SK-N-SH (cell line): ENCODE measurements at regions not wholly inside any gene's neighbourhood (a gene's known extent, or its start where the extent isn't known, plus 50 kb on each side); places are given as distances from the start of the nearest gene placed in this dataset.
"Not testable (repeated sequence)": the region's sequence is repeated elsewhere in the genome, so short reads cannot be mapped to it uniquely, and the experiment has no call there.

Experiments used
- CTCF ChIA-PET: fragments of 300-600, 350-600 bp; formaldehyde crosslinking; extraction: SDS; loops from one replicate; lab custom pipeline; 2021; lab: Yijun Ruan, JAX
- POLR2A ChIA-PET: fragments of 350-600 bp; sonication (Branson Sonifier 250); formaldehyde crosslinking; extraction: SDS; loops from one replicate; lab custom pipeline; 2020; ENCODE audit warnings: antibody characterized with exemption, inconsistent platforms; lab: Yijun Ruan, JAX
- DNase-seq: peaks from one replicate; pipeline ENCODE4 v3.0.0; 2012
- H2AFZ ChIP-seq: fragments of 200-600 bp; sonication (generic); 2 replicates; pipeline ENCODE4 v1.8.1; 2016; ENCODE audit warnings: antibody characterized with exemption, mild to moderate bottlenecking, low read depth
- H3F3A ChIP-seq: fragments of 200-600 bp; sonication (generic); replicated peaks from 2 replicates; pipeline ENCODE3; 2016; ENCODE audit warnings: antibody characterized with exemption, mild to moderate bottlenecking; ENCODE audit not compliant: insufficient read depth
- H3K27ac ChIP-seq, 2 experiments: fragments of 200-500 bp in 1 of 2; fragments of 200-600 bp in 1 of 2; sonication (Bioruptor generic) in 1 of 2; sonication (generic), shearing (Covaris generic) in 1 of 2; 2 replicates each; pipeline versions ENCODE4 v1.5.1 to v1.6.1; 2014 to 2016; ENCODE audit warnings: low read depth in 2 of 2, inconsistent platforms in 1 of 2, low read length in 1 of 2, mild to moderate bottlenecking in 1 of 2, mixed read lengths in 1 of 2
- H3K27me3 ChIP-seq: fragments of 200-600 bp; sonication (generic), shearing (Covaris generic); 2 replicates; pipeline ENCODE4 v1.6.1; 2016; ENCODE audit warnings: mixed run types; ENCODE audit not compliant: insufficient read depth
- H3K36me3 ChIP-seq, 2 experiments: fragments of 200-500 bp in 1 of 2; fragments of 200-600 bp in 1 of 2; sonication (Bioruptor generic) in 1 of 2; sonication (generic) in 1 of 2; replicated peaks in 1 of 2; 2 replicates each; pipeline versions ENCODE3 to v1.5.1; 2014 to 2016; ENCODE audit warnings: low read length in 1 of 2, mild to moderate bottlenecking in 1 of 2; ENCODE audit not compliant: insufficient read depth in 2 of 2, control insufficient read depth in 1 of 2
- H3K4me1 ChIP-seq, 2 experiments: fragments of 200-500 bp in 1 of 2; fragments of 200-600 bp in 1 of 2; sonication (Bioruptor generic) in 1 of 2; sonication (generic), shearing (Covaris generic) in 1 of 2; 2 replicates each; pipeline versions ENCODE4 v1.5.1 to v1.6.1; 2014 to 2016; ENCODE audit warnings: low read depth in 1 of 2, low read length in 1 of 2, mixed run types in 1 of 2; ENCODE audit not compliant: insufficient read depth in 2 of 2, control insufficient read depth in 1 of 2
- H3K4me2 ChIP-seq: fragments of 200-600 bp; sonication (generic), shearing (Covaris generic); 2 replicates; pipeline ENCODE4 v1.6.1; 2017; ENCODE audit warnings: mixed run types
- H3K4me3 ChIP-seq, 2 experiments: fragments of 200-500 bp in 1 of 2; fragments of 200-600 bp in 1 of 2; sonication (Bioruptor generic) in 1 of 2; sonication (generic), shearing (Covaris generic) in 1 of 2; 2 replicates each; pipeline versions ENCODE4 v1.5.1 to v1.8.1; 2014 to 2016; ENCODE audit warnings: low read depth in 2 of 2, inconsistent platforms in 1 of 2, low read length in 1 of 2, mild to moderate bottlenecking in 1 of 2, mixed read lengths in 1 of 2, moderate library complexity in 1 of 2
- H3K79me2 ChIP-seq: fragments of 200-600 bp; sonication (generic); 2 replicates; pipeline ENCODE4 v1.8.1; 2017; ENCODE audit warnings: mild to moderate bottlenecking; ENCODE audit not compliant: insufficient read depth
- H3K9ac ChIP-seq: fragments of 200-600 bp; sonication (generic); 2 replicates; pipeline ENCODE4 v1.6.1; 2017; ENCODE audit warnings: mixed run types
- H3K9me2 ChIP-seq: fragments of 200-600 bp; sonication (generic); 2 replicates; pipeline ENCODE4 v1.6.1; 2017; ENCODE audit warnings: mixed run types
- H3K9me3 ChIP-seq: fragments of 200-600 bp; sonication (generic); 2 replicates; pipeline ENCODE4 v1.6.1; 2017; ENCODE audit warnings: mixed run types, mild to moderate bottlenecking, moderate library complexity
- H4K20me1 ChIP-seq: fragments of 200-600 bp; sonication (generic); 2 replicates; pipeline ENCODE4 v1.6.1; 2017; ENCODE audit warnings: mild to moderate bottlenecking, mixed run types; ENCODE audit not compliant: insufficient read depth
- EZH2phosphoT487 ChIP-seq: fragments of 200-600 bp; sonication (generic); IDR thresholded peaks from 2 replicates; pipeline ENCODE4 v1.6.1; 2017; ENCODE audit warnings: low read depth, mixed run types, mild to moderate bottlenecking, antibody characterized with exemption, moderate library complexity, borderline replicate concordance
- GATA2 ChIP-seq: sonication (generic); formaldehyde crosslinking; IDR thresholded peaks from 2 replicates; pipeline ENCODE4 v1.5.0; 2020; ENCODE audit warnings: mild to moderate bottlenecking, missing genetic modification reagents
- MEF2A ChIP-seq: IDR thresholded peaks from 2 replicates; pipeline ENCODE4 v1.4.0; 2012; ENCODE audit warnings: low read depth, borderline replicate concordance
- NRF1 ChIP-seq: IDR thresholded peaks from 2 replicates; pipeline ENCODE4 v1.6.1; 2012; ENCODE audit warnings: low read depth, mild to moderate bottlenecking, low read length
- RFX5 ChIP-seq: IDR thresholded peaks from 2 replicates; pipeline ENCODE4 v1.6.1; 2012; ENCODE audit warnings: mild to moderate bottlenecking, improper control_type of control experiment, low read length
- SIN3A ChIP-seq: IDR thresholded peaks from 2 replicates; pipeline ENCODE4 v1.6.1; 2012; ENCODE audit warnings: low read depth, mild to moderate bottlenecking, low read length, moderate library complexity, borderline replicate concordance
- TAF1 ChIP-seq: IDR thresholded peaks from 2 replicates; pipeline ENCODE4 v1.6.1; 2012; ENCODE audit warnings: low read depth, mild to moderate bottlenecking, low read length, moderate library complexity, borderline replicate concordance
- TCF12 ChIP-seq: IDR thresholded peaks from 2 replicates; pipeline ENCODE4 v1.4.0; 2012
- WGBS: methylation state at CpG from one replicate; pipeline ENCODE4 v1.1.6; 2017; ENCODE audit warnings: low lambda C conversion rate; 5-methylcytosine and 5-hydroxymethylcytosine counted together
- TF ChIP-seq, protein P1 (sequence below): IDR thresholded peaks from 2 replicates; pipeline ENCODE4 v1.6.1; 2012; ENCODE audit warnings: mild to moderate bottlenecking, low read depth, low read length, moderate library complexity
- TF ChIP-seq, protein P2 (sequence below): IDR thresholded peaks from 2 replicates; pipeline ENCODE4; 2012
- TF ChIP-seq, protein P3 (sequence below): IDR thresholded peaks from 2 replicates; pipeline ENCODE4 v1.4.0; 2012; ENCODE audit warnings: low read depth

DNA sequence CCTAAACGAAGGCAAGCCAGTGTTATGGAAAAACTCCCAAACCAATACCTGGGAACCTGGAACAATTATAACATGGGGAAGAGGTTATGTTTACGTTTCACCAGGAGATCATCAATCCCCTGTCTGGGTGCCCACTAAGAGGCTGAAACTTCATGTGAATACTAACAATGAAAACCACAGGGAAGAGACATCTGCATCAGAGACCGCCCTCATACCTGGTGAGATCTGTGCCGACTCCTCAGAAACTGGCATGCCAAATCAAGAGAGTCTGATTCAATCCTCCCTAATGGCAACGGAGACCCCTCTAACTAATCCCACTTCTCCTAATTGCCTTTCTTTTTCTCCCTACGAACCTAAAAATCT lies 163.2 kb downstream of the IER5 start:
- DNase-seq: no peak
- Histone ChIP-seq H3K27ac (no peak overlapping the region), H3K4me3 (no peak overlapping the region), H3K4me2 (no peak overlapping the region), H3F3A (no peaks in the 10 kb centered on the region), H3K79me2 (no peaks in the 10 kb centered on the region), H2AFZ (no peak overlapping the region), H3K9ac (no peak overlapping the region), H3K9me2 (no peaks in the 10 kb centered on the region)
- WGBS: 40% methylated on average over 6 of the region's 6 CpGs
- CTCF ChIA-PET: no interaction called here
- TF ChIP-seq TCF12 (no peak), RFX5 (no peak), SIN3A (no peak), EZH2phosphoT487 (no peak), TAF1 (no peak), GATA2 (CRISPR knock-in tag) (no peak), MEF2A (no peak), NRF1 (no peak)
- TF ChIP-seq, protein P1, sequence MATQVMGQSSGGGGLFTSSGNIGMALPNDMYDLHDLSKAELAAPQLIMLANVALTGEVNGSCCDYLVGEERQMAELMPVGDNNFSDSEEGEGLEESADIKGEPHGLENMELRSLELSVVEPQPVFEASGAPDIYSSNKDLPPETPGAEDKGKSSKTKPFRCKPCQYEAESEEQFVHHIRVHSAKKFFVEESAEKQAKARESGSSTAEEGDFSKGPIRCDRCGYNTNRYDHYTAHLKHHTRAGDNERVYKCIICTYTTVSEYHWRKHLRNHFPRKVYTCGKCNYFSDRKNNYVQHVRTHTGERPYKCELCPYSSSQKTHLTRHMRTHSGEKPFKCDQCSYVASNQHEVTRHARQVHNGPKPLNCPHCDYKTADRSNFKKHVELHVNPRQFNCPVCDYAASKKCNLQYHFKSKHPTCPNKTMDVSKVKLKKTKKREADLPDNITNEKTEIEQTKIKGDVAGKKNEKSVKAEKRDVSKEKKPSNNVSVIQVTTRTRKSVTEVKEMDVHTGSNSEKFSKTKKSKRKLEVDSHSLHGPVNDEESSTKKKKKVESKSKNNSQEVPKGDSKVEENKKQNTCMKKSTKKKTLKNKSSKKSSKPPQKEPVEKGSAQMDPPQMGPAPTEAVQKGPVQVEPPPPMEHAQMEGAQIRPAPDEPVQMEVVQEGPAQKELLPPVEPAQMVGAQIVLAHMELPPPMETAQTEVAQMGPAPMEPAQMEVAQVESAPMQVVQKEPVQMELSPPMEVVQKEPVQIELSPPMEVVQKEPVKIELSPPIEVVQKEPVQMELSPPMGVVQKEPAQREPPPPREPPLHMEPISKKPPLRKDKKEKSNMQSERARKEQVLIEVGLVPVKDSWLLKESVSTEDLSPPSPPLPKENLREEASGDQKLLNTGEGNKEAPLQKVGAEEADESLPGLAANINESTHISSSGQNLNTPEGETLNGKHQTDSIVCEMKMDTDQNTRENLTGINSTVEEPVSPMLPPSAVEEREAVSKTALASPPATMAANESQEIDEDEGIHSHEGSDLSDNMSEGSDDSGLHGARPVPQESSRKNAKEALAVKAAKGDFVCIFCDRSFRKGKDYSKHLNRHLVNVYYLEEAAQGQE: no peak
- TF ChIP-seq, protein P2, sequence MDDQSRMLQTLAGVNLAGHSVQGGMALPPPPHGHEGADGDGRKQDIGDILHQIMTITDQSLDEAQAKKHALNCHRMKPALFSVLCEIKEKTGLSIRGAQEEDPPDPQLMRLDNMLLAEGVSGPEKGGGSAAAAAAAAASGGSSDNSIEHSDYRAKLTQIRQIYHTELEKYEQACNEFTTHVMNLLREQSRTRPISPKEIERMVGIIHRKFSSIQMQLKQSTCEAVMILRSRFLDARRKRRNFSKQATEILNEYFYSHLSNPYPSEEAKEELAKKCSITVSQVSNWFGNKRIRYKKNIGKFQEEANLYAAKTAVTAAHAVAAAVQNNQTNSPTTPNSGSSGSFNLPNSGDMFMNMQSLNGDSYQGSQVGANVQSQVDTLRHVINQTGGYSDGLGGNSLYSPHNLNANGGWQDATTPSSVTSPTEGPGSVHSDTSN: no peak
- TF ChIP-seq, protein P3, sequence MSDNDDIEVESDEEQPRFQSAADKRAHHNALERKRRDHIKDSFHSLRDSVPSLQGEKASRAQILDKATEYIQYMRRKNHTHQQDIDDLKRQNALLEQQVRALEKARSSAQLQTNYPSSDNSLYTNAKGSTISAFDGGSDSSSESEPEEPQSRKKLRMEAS: no peak
- TF ChIP-seq, all 33 proteins: peak for 0
- POLR2A ChIA-PET: no interaction called here
- Histone ChIP-seq H3K9me3 (no peaks in the 10 kb centered on the region), H3K36me3 (no peaks in the 10 kb centered on the region), H3K4me1 (0 out of 4 replicates have a peak, but pooled peaks cover 0 to 3% of the 10 kb centered on the region in 2 experiments), H3K27me3 (no peaks in the 10 kb centered on the region), H4K20me1 (no peaks in the 10 kb centered on the region)

DNA sequence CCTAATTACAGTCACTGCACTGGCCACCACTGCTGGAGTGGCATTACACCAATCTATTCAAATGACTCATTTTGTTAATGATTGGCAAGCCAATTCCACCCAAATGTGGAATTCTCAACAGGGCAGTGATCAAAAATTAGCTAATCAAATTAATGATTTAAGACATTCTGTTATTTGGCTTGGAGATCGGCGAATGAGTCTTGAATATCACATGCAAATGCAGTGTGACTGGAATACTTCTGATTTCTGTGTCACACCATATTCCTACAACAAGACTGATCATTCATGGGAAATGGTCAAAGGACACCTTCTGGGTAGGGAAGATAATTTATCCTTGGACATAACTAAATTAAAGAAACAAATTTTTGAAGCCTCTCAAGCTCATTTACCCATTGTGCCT lies 165.1 kb downstream of the IER5 start:
- POLR2A ChIA-PET, H3K4me1 ChIP-seq, H4K20me1 ChIP-seq, H3K27ac ChIP-seq, H3F3A ChIP-seq, H3K9ac ChIP-seq, H3K27me3 ChIP-seq, H3K36me3 ChIP-seq, H3K9me2 ChIP-seq, H3K79me2 ChIP-seq, H3K9me3 ChIP-seq, H2AFZ ChIP-seq, H3K4me3 ChIP-seq, CTCF ChIA-PET, H3K4me2 ChIP-seq, DNase-seq: not testable (repeated sequence)
- 32% methylated on average over 2 of the region's 2 CpGs for WGBS
